Activated CD4-positive, alpha-beta memory T cell treated with anti-CD3 and anti-CD28 coated beads for 36 hours (primary cell): ENCODE measurements at regions not wholly inside any gene's neighbourhood (a gene's known extent, or its start where the extent isn't known, plus 50 kb on each side); places are given as distances from the start of the nearest gene placed in this dataset.

ENCODE experiments used
- CTCF ChIA-PET: fragments of 350-600 bp; sonication (Branson Sonifier 250); formaldehyde crosslinking; loops from one replicate; lab custom pipeline; 2021; ENCODE audit warnings: antibody characterized with exemption, inconsistent platforms; lab: Charles Lee
- POLR2A ChIA-PET: fragments of 350-600 bp; sonication (Branson Sonifier 250); formaldehyde crosslinking; loops from one replicate; lab custom pipeline; 2021; ENCODE audit warnings: antibody characterized with exemption; lab: Charles Lee
- DNase-seq: peaks from one replicate; pipeline ENCODE4 v3.0.0-alpha.2; 2020
- H3K27ac Mint-ChIP-seq: one replicate; pipeline ENCODE4 v1.8.0; 2021; ENCODE audit warnings: mixed read lengths
- H3K27me3 Mint-ChIP-seq: one replicate; pipeline ENCODE4 v1.8.0; 2021; ENCODE audit warnings: mixed read lengths
- H3K36me3 Mint-ChIP-seq: one replicate; pipeline ENCODE4 v1.8.0; 2021; ENCODE audit warnings: mixed read lengths
- H3K4me1 Mint-ChIP-seq: one replicate; pipeline ENCODE4 v1.8.0; 2021; ENCODE audit warnings: low read depth, mixed read lengths
- H3K4me3 Mint-ChIP-seq: one replicate; pipeline ENCODE4 v1.8.0; 2021; ENCODE audit warnings: mild to moderate bottlenecking, mixed read lengths
- H3K9me3 Mint-ChIP-seq: one replicate; pipeline ENCODE4 v1.8.0; 2021; ENCODE audit warnings: mixed read lengths
- intact Hi-C: fragments of 100-400 bp; cut with micrococcal nuclease; formaldehyde crosslinking; loops from one replicate; pipeline ENCODE4 v1.15.1; 2023

GRCh38 chr5:113806904-113807303 is 293.4 kb downstream of the YTHDC2 start:
- Mint-ChIP-seq H3K27ac (no peak overlapping the region), H3K4me1 (no peaks in the 10 kb centered on the region), H3K4me3 (no peak overlapping the region), H3K9me3 (peaks cover 7% of the 10 kb centered on the region), H3K36me3 (no peaks in the 10 kb centered on the region), H3K27me3 (no peaks in the 10 kb centered on the region)
- intact Hi-C loops: no loop called here
- CTCF ChIA-PET: interaction anchor here (1.2 kb wide), 1 partner anchor 16 kb away, joined by 3 read pairs; no protein-coding TSS in a partner anchor
- POLR2A ChIA-PET: no interaction called here
- DNase-seq: no peak

- ChIA-PET POLR2A (no interaction called here), CTCF (interaction anchor here (1.2 kb wide), 1 partner anchor 17 kb away, joined by 3 read pairs; no protein-coding TSS in a partner anchor)
- no peaks in the 10 kb centered on the region for H3K36me3 Mint-ChIP-seq
- intact Hi-C loops: no loop called here
- H3K27me3 Mint-ChIP-seq: no peaks in the 10 kb centered on the region
- no peak overlapping the region for H3K27ac Mint-ChIP-seq
- H3K4me3 Mint-ChIP-seq: no peak overlapping the region
- no peak for DNase-seq
- H3K9me3 Mint-ChIP-seq: peaks cover 7% of the 10 kb centered on the region
- H3K4me1 Mint-ChIP-seq: no peaks in the 10 kb centered on the region
Measured at GRCh38 chr5:113807427-113807991, 294.0 kb downstream of the YTHDC2 start.

- ChIA-PET CTCF (no interaction called here), POLR2A (no interaction called here)
- no peaks in the 10 kb centered on the region for H3K4me1 Mint-ChIP-seq
- H3K27me3 Mint-ChIP-seq: no peaks in the 10 kb centered on the region
- H3K4me3 Mint-ChIP-seq: no peak overlapping the region
- H3K27ac Mint-ChIP-seq: no peak overlapping the region
- H3K36me3 Mint-ChIP-seq: no peaks in the 10 kb centered on the region
- no peak for DNase-seq
- peaks cover 5% of the 10 kb centered on the region for H3K9me3 Mint-ChIP-seq
- intact Hi-C loops: no loop called here
Measured at GRCh38 chr5:113808956-113809355, 295.5 kb downstream of the YTHDC2 start.

GRCh38 chr5:113809626-113810025 is 296.1 kb downstream of the YTHDC2 start:
- Mint-ChIP-seq H3K27me3 (no peaks in the 10 kb centered on the region), H3K27ac (no peak overlapping the region), H3K4me3 (no peak overlapping the region), H3K9me3 (peaks cover 2% of the 10 kb centered on the region), H3K4me1 (no peaks in the 10 kb centered on the region), H3K36me3 (no peaks in the 10 kb centered on the region)
- intact Hi-C loops: no loop called here
- POLR2A ChIA-PET: no interaction called here
- DNase-seq: no peak
- CTCF ChIA-PET: no interaction called here

GRCh38 chr5:113813466-113813865 is 300.0 kb downstream of the YTHDC2 start:
- POLR2A ChIA-PET: no interaction called here
- intact Hi-C loops: no loop called here
- no peaks in the 10 kb centered on the region for H3K4me1 Mint-ChIP-seq
- peaks cover 2% of the 10 kb centered on the region for H3K9me3 Mint-ChIP-seq
- no peak overlapping the region for H3K4me3 Mint-ChIP-seq
- H3K36me3 Mint-ChIP-seq: no peaks in the 10 kb centered on the region
- H3K27ac Mint-ChIP-seq: no peak overlapping the region
- CTCF ChIA-PET: no interaction called here
- no peaks in the 10 kb centered on the region for H3K27me3 Mint-ChIP-seq
- DNase-seq: no peak

- ChIA-PET POLR2A (no interaction called here), CTCF (no interaction called here)
- Mint-ChIP-seq H3K36me3 (no peaks in the 10 kb centered on the region), H3K4me3 (no peak overlapping the region), H3K4me1 (no peaks in the 10 kb centered on the region), H3K9me3 (peaks cover 4% of the 10 kb centered on the region), H3K27ac (no peak overlapping the region), H3K27me3 (no peaks in the 10 kb centered on the region)
- DNase-seq: no peak
- intact Hi-C loops: no loop called here
Measured at GRCh38 chr5:113817683-113818082, 304.2 kb downstream of the YTHDC2 start.

GRCh38 chr5:113823696-113824095 is 310.2 kb downstream of the YTHDC2 start:
- no peak overlapping the region for H3K27ac Mint-ChIP-seq
- no peaks in the 10 kb centered on the region for H3K36me3 Mint-ChIP-seq
- peaks cover 14% of the 10 kb centered on the region for H3K9me3 Mint-ChIP-seq
- ChIA-PET CTCF (interaction anchor here (0.6 kb wide), 1 partner anchor 980 kb away, joined by 5 read pairs; no protein-coding TSS in a partner anchor), POLR2A (no interaction called here)
- H3K4me1 Mint-ChIP-seq: no peaks in the 10 kb centered on the region
- intact Hi-C loops: no loop called here
- no peaks in the 10 kb centered on the region for H3K27me3 Mint-ChIP-seq
- no peak overlapping the region for H3K4me3 Mint-ChIP-seq
- no peak for DNase-seq

- H3K4me3 Mint-ChIP-seq: no peak overlapping the region
- no peak for DNase-seq
- no peaks in the 10 kb centered on the region for H3K36me3 Mint-ChIP-seq
- peaks cover 15% of the 10 kb centered on the region for H3K9me3 Mint-ChIP-seq
- ChIA-PET CTCF (no interaction called here), POLR2A (no interaction called here)
- no peak overlapping the region for H3K27ac Mint-ChIP-seq
- no peaks in the 10 kb centered on the region for H3K4me1 Mint-ChIP-seq
- intact Hi-C loops: no loop called here
- no peaks in the 10 kb centered on the region for H3K27me3 Mint-ChIP-seq
Measured at GRCh38 chr5:113824307-113824706, 310.8 kb downstream of the YTHDC2 start.

GRCh38 chr5:113825176-113825575 is 311.7 kb downstream of the YTHDC2 start:
- Mint-ChIP-seq H3K36me3 (no peaks in the 10 kb centered on the region), H3K27ac (no peak overlapping the region), H3K9me3 (peaks cover 14% of the 10 kb centered on the region), H3K27me3 (no peaks in the 10 kb centered on the region), H3K4me3 (no peak overlapping the region), H3K4me1 (no peaks in the 10 kb centered on the region)
- ChIA-PET CTCF (no interaction called here), POLR2A (no interaction called here)
- DNase-seq: no peak
- intact Hi-C loops: no loop called here

GRCh38 chr5:113846941-113847340 is 333.4 kb downstream of the YTHDC2 start:
- H3K9me3 Mint-ChIP-seq: no peaks in the 10 kb centered on the region
- no peak for DNase-seq
- ChIA-PET POLR2A (interaction anchor here (0.7 kb wide), 1 partner anchor 15 kb away, joined by 4 read pairs; no protein-coding TSS in a partner anchor), CTCF (no interaction called here)
- H3K4me3 Mint-ChIP-seq: no peak overlapping the region
- no peaks in the 10 kb centered on the region for H3K27me3 Mint-ChIP-seq
- H3K27ac Mint-ChIP-seq: no peak overlapping the region
- no peaks in the 10 kb centered on the region for H3K36me3 Mint-ChIP-seq
- intact Hi-C loops: no loop called here
- no peaks in the 10 kb centered on the region for H3K4me1 Mint-ChIP-seq

GRCh38 chr5:113864437-113864836 is 350.9 kb downstream of the YTHDC2 start:
- Mint-ChIP-seq H3K27ac (no peak overlapping the region), H3K36me3 (no peaks in the 10 kb centered on the region), H3K4me3 (no peak overlapping the region), H3K27me3 (no peaks in the 10 kb centered on the region), H3K9me3 (peaks cover 6% of the 10 kb centered on the region), H3K4me1 (no peaks in the 10 kb centered on the region)
- CTCF ChIA-PET: no interaction called here
- DNase-seq: no peak
- POLR2A ChIA-PET: no interaction called here
- intact Hi-C loops: no loop called here

GRCh38 chr5:113866763-113867162 is 353.3 kb downstream of the YTHDC2 start:
- intact Hi-C loops: no loop called here
- ChIA-PET POLR2A (no interaction called here), CTCF (no interaction called here)
- no peaks in the 10 kb centered on the region for H3K36me3 Mint-ChIP-seq
- no peaks in the 10 kb centered on the region for H3K27me3 Mint-ChIP-seq
- no peaks in the 10 kb centered on the region for H3K9me3 Mint-ChIP-seq
- no peak overlapping the region for H3K27ac Mint-ChIP-seq
- H3K4me1 Mint-ChIP-seq: no peaks in the 10 kb centered on the region
- H3K4me3 Mint-ChIP-seq: no peak overlapping the region
- no peak for DNase-seq

- POLR2A ChIA-PET: no interaction called here
- H3K27me3 Mint-ChIP-seq: no peaks in the 10 kb centered on the region
- H3K27ac Mint-ChIP-seq: no peak overlapping the region
- H3K4me1 Mint-ChIP-seq: no peaks in the 10 kb centered on the region
- no peaks in the 10 kb centered on the region for H3K9me3 Mint-ChIP-seq
- intact Hi-C loops: no loop called here
- no peak overlapping the region for H3K4me3 Mint-ChIP-seq
- CTCF ChIA-PET: no interaction called here
- no peak for DNase-seq
- no peaks in the 10 kb centered on the region for H3K36me3 Mint-ChIP-seq
Measured at GRCh38 chr5:113869611-113870010, 356.1 kb downstream of the YTHDC2 start.
